Muscle of leg (tissue), 3 donors: ENCODE measurements at regions not wholly inside any gene's neighbourhood (a gene's known extent, or its start where the extent isn't known, plus 50 kb on each side); places are given as distances from the start of the nearest gene placed in this dataset.

ENCODE experiments used
- DNase-seq: peaks from one replicate; pipeline ENCODE4 v3.0.0; 2013
- H3K27ac ChIP-seq: one replicate; pipeline ENCODE4 v1.5.1; 2013; ENCODE audit warnings: mild to moderate bottlenecking, low read length, control low read depth
- H3K27me3 ChIP-seq: one replicate; pipeline ENCODE4 v1.6.1; 2013; ENCODE audit warnings: low read length; ENCODE audit not compliant: control insufficient read depth, insufficient read depth
- H3K36me3 ChIP-seq: one replicate; pipeline ENCODE4 v1.6.1; 2013; ENCODE audit warnings: low read length; ENCODE audit not compliant: control insufficient read depth, insufficient read depth
- H3K4me1 ChIP-seq: one replicate; pipeline ENCODE4 v1.6.1; 2013; ENCODE audit warnings: low read length; ENCODE audit not compliant: control insufficient read depth, insufficient read depth
- H3K4me3 ChIP-seq: one replicate; pipeline ENCODE4 v1.5.1; 2013; ENCODE audit warnings: low read length, control low read depth
- H3K9me3 ChIP-seq: replicated peaks from 2 replicates; pipeline ENCODE4 v1.6.1; 2013; ENCODE audit warnings: low read depth, low read length; ENCODE audit not compliant: control insufficient read depth
- WGBS: methylation state at CpG from one replicate; pipeline ENCODE4 v1.1.5; 2013; ENCODE audit warnings: missing lambda C conversion rate; ENCODE audit not compliant: insufficient coverage; 5-methylcytosine and 5-hydroxymethylcytosine counted together

DNA sequence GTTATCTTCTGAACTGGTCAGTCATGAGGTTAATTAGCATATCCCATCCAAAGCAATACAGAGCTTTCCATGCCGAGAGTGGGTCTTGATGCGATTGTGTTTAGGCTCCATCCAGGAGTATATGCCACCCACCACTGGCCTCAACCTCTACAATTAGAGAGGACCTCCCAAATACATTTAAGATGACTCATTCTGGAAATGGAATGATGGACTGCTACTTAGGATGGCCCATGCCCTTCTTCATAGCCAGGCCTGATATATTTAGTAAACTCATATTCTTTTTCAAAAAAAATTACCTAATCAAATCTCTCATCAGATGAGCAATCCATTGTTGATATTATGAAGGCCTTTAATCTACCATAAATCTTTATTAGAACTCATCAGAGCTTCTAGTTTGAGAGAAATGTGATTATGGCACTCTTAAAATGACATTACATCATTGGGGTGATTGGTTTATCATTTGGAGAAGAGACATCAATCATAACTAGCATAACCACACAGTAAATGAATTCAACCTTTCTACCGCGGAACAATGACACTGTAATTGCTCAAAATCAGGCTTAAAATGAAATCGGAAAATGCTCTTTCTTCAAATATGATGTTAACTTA is 414.2 kb upstream of the WWC1 start:
- no peaks in the 10 kb centered on the region for H3K27me3 ChIP-seq
- no peak for DNase-seq
- WGBS: no CpG with 5 or more reads among the region's 5 CpGs
- H3K4me3 ChIP-seq: no peak overlapping the region
- H3K36me3 ChIP-seq: no peaks in the 10 kb centered on the region
- H3K27ac ChIP-seq: no peak overlapping the region
- no peaks in the 10 kb centered on the region for H3K9me3 ChIP-seq
- H3K4me1 ChIP-seq: no peaks in the 10 kb centered on the region

DNA sequence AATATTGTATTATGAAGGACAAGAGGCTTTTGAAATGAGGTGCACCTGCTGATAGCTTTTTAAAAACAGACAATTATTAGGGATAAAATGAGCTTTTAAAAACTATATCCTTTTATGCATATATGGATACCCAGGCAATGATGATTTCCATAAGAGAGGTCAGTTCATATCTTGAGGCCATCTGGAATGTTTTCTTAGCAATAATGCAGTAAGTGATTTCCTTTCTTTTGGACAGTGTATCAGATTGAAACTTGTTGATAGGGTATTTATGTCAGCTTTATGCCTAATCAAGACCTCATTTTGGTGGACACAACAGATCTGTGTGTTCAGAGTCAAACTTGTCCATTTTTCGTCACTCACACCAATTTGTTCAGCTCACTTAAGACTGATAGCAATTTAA is 413.5 kb upstream of the WWC1 start:
- WGBS: 75% methylated on average over 1 of the region's 1 CpG
- Histone ChIP-seq H3K27me3 (no peaks in the 10 kb centered on the region), H3K36me3 (no peaks in the 10 kb centered on the region), H3K4me3 (no peak overlapping the region), H3K4me1 (no peaks in the 10 kb centered on the region), H3K27ac (no peak overlapping the region), H3K9me3 (no peaks in the 10 kb centered on the region)
- DNase-seq: no peak

DNA sequence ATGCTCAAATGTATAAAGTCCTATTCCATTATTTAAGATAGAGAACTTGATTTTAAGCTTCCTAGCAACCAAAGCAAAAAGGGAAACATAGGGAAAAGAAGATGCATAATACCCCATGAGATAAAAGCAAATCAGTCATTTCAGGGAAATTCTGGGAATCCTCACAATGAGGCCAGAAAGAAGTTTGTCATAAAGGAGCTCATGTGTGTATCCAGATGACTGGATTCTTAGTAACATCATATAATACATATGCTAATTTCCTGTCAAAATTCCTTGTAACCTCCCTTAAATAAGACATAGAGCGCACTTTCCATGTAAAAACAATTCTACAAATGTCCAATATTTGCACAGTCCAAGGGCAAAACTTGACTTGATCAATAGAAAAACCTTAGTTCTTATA is 411.0 kb upstream of the WWC1 start:
- DNase-seq: no peak
- Histone ChIP-seq H3K36me3 (no peaks in the 10 kb centered on the region), H3K9me3 (no peaks in the 10 kb centered on the region), H3K4me3 (no peak overlapping the region), H3K4me1 (no peaks in the 10 kb centered on the region), H3K27me3 (no peaks in the 10 kb centered on the region), H3K27ac (no peak overlapping the region)
- WGBS: no CpG with 5 or more reads among the region's 1 CpG

DNA sequence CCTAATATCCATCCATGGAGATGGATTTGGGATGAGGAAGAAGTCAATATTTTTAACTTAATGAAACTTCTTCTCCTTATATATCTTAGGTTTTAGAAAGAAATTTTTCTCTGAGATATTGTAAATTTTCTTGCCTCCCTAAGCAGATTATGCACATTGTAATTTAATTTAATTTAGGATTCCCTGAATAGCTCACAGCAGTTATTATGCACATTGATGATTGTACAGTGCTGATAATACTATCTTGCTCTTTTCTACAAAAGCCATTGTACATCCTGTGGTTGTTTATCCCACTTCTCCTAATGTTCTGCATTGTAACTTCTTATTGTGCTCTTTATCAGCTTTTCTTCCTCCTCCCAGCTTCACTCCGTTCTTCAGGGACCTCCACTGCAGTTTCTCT is 410.4 kb upstream of the WWC1 start:
- no peak overlapping the region for H3K27ac ChIP-seq
- H3K9me3 ChIP-seq: no peaks in the 10 kb centered on the region
- no peak overlapping the region for H3K4me3 ChIP-seq
- no peaks in the 10 kb centered on the region for H3K4me1 ChIP-seq
- WGBS: no CpG with 5 or more reads among the region's 1 CpG
- no peaks in the 10 kb centered on the region for H3K27me3 ChIP-seq
- no peaks in the 10 kb centered on the region for H3K36me3 ChIP-seq
- DNase-seq: no peak

DNA sequence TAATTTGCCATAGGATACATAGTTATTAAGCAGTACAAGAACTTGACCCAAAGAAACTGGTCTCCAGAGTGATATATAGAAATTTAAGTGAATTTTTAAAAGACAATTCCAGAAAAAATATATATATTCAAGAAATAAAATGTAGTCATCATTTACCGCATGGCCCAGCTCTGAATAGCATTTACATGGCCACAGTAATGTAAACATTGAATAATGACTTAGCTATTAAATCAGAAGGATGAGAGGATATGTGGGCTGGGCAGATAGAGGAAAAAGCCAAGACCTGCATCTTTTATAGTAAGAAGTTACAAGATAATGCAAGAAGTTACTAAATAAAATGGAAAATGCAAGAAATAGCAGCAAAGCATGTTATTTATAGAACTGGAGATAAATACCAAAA is 405.2 kb upstream of the WWC1 start:
- no peak overlapping the region for H3K4me3 ChIP-seq
- no peaks in the 10 kb centered on the region for H3K36me3 ChIP-seq
- no peaks in the 10 kb centered on the region for H3K9me3 ChIP-seq
- no CpG with 5 or more reads among the region's 1 CpG for WGBS
- H3K27me3 ChIP-seq: no peaks in the 10 kb centered on the region
- DNase-seq: no peak
- no peaks in the 10 kb centered on the region for H3K4me1 ChIP-seq
- H3K27ac ChIP-seq: no peak overlapping the region

DNA sequence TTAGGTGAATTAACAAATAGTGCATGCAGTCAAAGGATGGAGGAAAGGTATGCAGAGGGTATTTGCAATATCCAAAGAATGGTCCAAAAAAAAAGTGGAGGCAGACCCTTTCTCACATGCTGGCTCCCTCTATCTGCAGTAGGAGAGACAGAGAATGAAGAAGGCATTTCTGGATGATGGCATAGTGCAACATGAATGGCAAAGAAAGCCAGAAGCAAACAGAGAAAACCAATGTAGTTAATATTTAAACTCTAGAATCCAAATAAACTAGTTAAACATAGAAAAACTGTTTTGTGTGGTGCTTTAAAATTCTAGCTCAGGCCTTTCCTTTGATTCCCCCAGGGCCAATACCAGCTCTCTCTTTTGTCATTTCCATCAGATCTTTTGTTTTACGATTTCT is 403.1 kb upstream of the WWC1 start:
- no peak overlapping the region for H3K4me3 ChIP-seq
- no peaks in the 10 kb centered on the region for H3K4me1 ChIP-seq
- no peaks in the 10 kb centered on the region for H3K9me3 ChIP-seq
- no peaks in the 10 kb centered on the region for H3K27me3 ChIP-seq
- no peak overlapping the region for H3K27ac ChIP-seq
- WGBS: no CpG with 5 or more reads among the region's 1 CpG
- H3K36me3 ChIP-seq: no peaks in the 10 kb centered on the region
- DNase-seq: no peak

DNA sequence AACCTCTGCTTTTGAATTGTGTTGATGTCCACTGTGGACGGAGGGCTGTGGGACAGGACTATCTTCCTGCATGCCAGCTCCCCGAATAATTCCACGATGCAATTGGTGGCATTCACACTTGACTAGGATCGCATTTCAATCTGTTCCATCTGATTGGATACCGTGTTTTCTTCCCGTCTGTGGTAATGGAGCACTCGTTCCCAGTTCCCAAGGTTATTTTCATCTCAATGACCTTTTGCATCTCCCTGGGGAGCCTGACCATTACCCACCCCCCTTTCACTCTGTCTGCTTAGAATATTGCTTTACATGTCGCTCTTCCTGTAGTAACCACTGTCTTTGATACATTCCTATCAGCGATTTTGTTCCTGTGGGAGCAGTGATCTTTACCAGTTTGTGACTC is 402.2 kb upstream of the WWC1 start:
- DNase-seq: no peak
- Histone ChIP-seq H3K9me3 (no peaks in the 10 kb centered on the region), H3K4me3 (no peak overlapping the region), H3K27ac (no peak overlapping the region), H3K27me3 (no peaks in the 10 kb centered on the region), H3K4me1 (no peaks in the 10 kb centered on the region), H3K36me3 (no peaks in the 10 kb centered on the region)
- 56% methylated on average over 9 of the region's 9 CpGs for WGBS

DNA sequence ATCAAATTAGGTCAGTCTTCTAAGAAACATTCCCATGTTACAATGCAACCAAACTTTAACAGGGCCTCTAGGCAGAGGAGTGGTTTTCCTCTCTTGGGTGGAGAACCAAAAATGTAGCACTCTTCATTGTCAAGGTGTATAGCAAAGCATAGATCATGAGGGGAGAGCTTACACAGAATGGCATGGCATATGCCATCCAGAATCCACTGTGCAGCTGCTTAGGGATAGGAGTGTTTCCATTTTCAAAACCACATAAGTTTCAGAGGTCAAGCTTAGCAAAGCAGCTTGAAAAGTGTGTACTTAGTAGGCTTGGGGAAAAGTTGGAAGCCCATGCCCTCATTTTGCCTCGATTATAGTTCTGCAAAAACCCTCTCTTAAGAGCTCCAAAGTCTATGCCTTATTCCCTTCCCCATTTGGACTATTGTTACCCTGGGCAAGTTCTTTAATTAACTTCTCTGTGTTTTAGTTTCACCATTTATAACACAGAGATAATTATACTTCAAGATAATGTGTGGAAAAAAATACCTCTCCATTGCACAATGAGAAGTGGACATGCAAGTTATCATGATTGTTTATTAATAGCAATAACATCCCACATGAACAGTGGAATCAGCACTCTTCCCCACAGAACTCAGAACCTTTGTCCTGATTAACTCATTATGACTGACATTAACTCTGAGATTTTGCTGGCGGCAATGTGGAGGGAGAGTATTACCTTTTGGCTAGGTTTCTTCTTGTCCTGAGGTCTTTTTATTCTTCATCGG is 398.9 kb upstream of the WWC1 start:
- H3K36me3 ChIP-seq: no peaks in the 10 kb centered on the region
- H3K9me3 ChIP-seq: no peaks in the 10 kb centered on the region
- no peak for DNase-seq
- H3K4me1 ChIP-seq: no peaks in the 10 kb centered on the region
- H3K27me3 ChIP-seq: no peaks in the 10 kb centered on the region
- H3K27ac ChIP-seq: no peak overlapping the region
- no CpG with 5 or more reads among the region's 3 CpGs for WGBS
- H3K4me3 ChIP-seq: no peak overlapping the region

DNA sequence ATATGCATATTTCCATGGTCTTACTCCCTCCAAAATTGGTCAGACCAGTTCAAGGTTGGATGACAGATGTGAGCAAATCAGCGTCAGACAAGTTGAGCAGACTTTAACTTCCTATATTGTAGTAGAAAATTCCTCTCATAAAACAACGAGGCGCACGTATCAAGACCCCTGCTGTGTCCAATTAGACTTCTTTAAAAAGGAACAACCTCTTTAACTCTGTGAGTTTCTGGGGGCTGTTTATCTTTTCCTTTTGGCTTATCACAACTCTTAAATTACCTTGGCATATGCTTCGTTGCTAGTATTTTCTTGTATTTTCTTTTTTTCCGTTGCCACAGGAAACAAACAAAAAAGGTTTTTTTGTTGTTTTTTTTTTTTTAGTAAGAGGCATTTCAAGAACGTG is 398.2 kb upstream of the WWC1 start:
- Histone ChIP-seq H3K27me3 (no peaks in the 10 kb centered on the region), H3K4me3 (no peak overlapping the region), H3K9me3 (no peaks in the 10 kb centered on the region), H3K36me3 (no peaks in the 10 kb centered on the region), H3K4me1 (no peaks in the 10 kb centered on the region), H3K27ac (no peak overlapping the region)
- no peak for DNase-seq
- no CpG with 5 or more reads among the region's 7 CpGs for WGBS

DNA sequence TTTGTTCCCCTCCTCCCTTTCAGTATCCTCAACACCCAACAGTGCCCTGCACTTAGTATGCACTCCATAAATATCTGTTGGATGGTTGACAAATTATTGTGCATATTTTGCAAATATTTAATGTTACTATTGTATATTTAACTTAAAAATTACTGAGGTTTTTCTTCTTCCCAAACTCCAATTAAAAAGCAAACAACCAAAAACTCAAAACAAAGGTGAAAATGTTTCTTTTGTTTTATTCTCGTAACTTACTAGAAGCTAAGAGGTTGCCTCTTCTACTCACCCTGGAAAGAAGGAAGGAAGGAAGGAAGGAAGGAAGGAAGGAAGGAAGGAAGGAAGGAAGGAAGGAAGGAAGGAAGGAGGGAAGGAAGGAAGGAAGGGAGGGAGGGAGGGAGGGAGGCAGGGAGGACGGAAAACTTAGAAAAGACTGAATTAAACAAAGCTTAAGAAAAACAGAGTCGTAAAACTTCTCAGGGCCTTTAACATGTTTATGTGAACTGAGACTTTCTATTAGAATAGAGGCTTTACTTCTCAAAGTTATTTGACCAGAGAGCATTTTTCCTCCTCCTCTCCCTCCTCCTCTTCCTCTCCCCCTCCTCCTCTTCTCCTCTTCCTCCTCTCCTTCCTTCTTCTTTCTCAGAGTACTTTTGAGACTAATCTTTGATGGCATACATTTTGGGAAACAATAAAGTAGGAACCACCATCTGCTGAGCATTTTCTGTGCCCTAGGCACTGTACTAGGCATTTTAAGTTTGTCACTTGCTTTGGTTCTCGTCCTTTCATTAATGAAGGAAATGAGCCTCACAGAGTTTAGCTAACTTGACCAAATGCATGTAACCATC is 396.6 kb upstream of the WWC1 start:
- Histone ChIP-seq H3K4me3 (no peak overlapping the region), H3K27ac (no peak overlapping the region), H3K9me3 (no peaks in the 10 kb centered on the region), H3K36me3 (no peaks in the 10 kb centered on the region), H3K27me3 (no peaks in the 10 kb centered on the region), H3K4me1 (no peaks in the 10 kb centered on the region)
- 83% methylated on average over 1 of the region's 4 CpGs for WGBS
- DNase-seq: no peak
